Dermis blood vessel endothelial cell (primary cell): ENCODE measurements at regions not wholly inside any gene's neighbourhood (a gene's known extent, or its start where the extent isn't known, plus 50 kb on each side); places are given as distances from the start of the nearest gene placed in this dataset.
"Not testable (repeated sequence)": the region's sequence is repeated elsewhere in the genome, so short reads cannot be mapped to it uniquely, and the experiment has no call there.

Experiments used
- DNase-seq: peaks from one replicate; pipeline ENCODE4 v3.0.0; 2010

- peak; percentile 71 for DNase-seq
Measured at GRCh38 chr7:80018941-80019808, 115.5 kb upstream of the GNAI1 start.

GRCh38 chr7:80017101-80017698 lies 117.4 kb upstream of the GNAI1 start:
- no peak for DNase-seq

- DNase-seq = peak; percentile 24
Measured at GRCh38 chr7:80014511-80014910, 120.1 kb upstream of the GNAI1 start.

GRCh38 chr7:80008039-80008438 lies 126.6 kb upstream of the GNAI1 start:
- no peak for DNase-seq

- DNase-seq = no peak
Measured at GRCh38 chr7:80002865-80003264, 131.8 kb upstream of the GNAI1 start.

GRCh38 chr7:79998363-79998762 lies 136.3 kb upstream of the GNAI1 start:
- no peak for DNase-seq

GRCh38 chr7:79997345-79997744 lies 137.3 kb upstream of the GNAI1 start:
- no peak for DNase-seq

GRCh38 chr7:79995741-79996140 lies 138.9 kb upstream of the GNAI1 start:
- not testable (repeated sequence) for DNase-seq

GRCh38 chr7:79988653-79989052 lies 146.0 kb upstream of the GNAI1 start:
- no peak for DNase-seq

GRCh38 chr7:79984210-79984609 lies 150.4 kb upstream of the GNAI1 start:
- DNase-seq = no peak

- peak; percentile 4 for DNase-seq
Measured at GRCh38 chr7:79982141-79982770, 152.4 kb upstream of the GNAI1 start.

GRCh38 chr7:79980376-79980775 lies 154.3 kb upstream of the GNAI1 start:
- DNase-seq = no peak

- no peak for DNase-seq
Measured at GRCh38 chr7:79979437-79979836, 155.2 kb upstream of the GNAI1 start.

- DNase-seq = no peak
Measured at GRCh38 chr7:79977481-79977880, 157.2 kb upstream of the GNAI1 start.

- DNase-seq = not testable (repeated sequence)
Measured at GRCh38 chr7:79976711-79977020, 158.0 kb upstream of the GNAI1 start.

GRCh38 chr7:79975986-79976710 lies 158.5 kb upstream of the GNAI1 start:
- DNase-seq = not testable (repeated sequence)

GRCh38 chr7:79973455-79973854 lies 161.2 kb upstream of the GNAI1 start:
- DNase-seq = no peak

- no peak for DNase-seq
Measured at GRCh38 chr7:79971058-79971457, 163.6 kb upstream of the GNAI1 start.

GRCh38 chr7:79968894-79969293 lies 165.7 kb upstream of the GNAI1 start:
- no peak for DNase-seq

GRCh38 chr7:79968077-79968648 lies 166.5 kb upstream of the GNAI1 start:
- no peak for DNase-seq

- DNase-seq = no peak
Measured at GRCh38 chr7:79965946-79966345, 168.7 kb upstream of the GNAI1 start.

- no peak for DNase-seq
Measured at GRCh38 chr7:79964463-79964862, 170.2 kb upstream of the GNAI1 start.

GRCh38 chr7:79953130-79953529 lies 181.5 kb upstream of the GNAI1 start:
- DNase-seq = no peak
